Spinal cord (tissue), 10 donors: ENCODE measurements at regions not wholly inside any gene's neighbourhood (a gene's known extent, or its start where the extent isn't known, plus 50 kb on each side); places are given as distances from the start of the nearest gene placed in this dataset. TPM values are rescaled to one million over a fixed set of nuclear protein-coding genes. Genes with fewer than 3 reads are reported as not detected.

ENCODE experiments used
- DNase-seq, 6 donors: peaks; one replicate each; pipeline versions ENCODE4 v3.0.0 to v3.0.0-alpha.2; 2013 to 2015; ENCODE audit warnings: low spot score in 6 of 6, low read depth in 4 of 6
- H3K27ac ChIP-seq: one replicate; pipeline ENCODE4 v1.5.1; 2013; ENCODE audit warnings: low read depth, low read length, control low read depth
- H3K27me3 ChIP-seq: one replicate; pipeline ENCODE4 v1.6.1; 2013; ENCODE audit warnings: low read length; ENCODE audit not compliant: control insufficient read depth, insufficient read depth
- H3K36me3 ChIP-seq: one replicate; pipeline ENCODE4 v1.6.1; 2013; ENCODE audit warnings: low read length; ENCODE audit not compliant: control insufficient read depth, insufficient read depth
- H3K4me1 ChIP-seq: one replicate; pipeline ENCODE4 v1.6.1; 2013; ENCODE audit warnings: low read length; ENCODE audit not compliant: control insufficient read depth, insufficient read depth
- H3K4me3 ChIP-seq: one replicate; pipeline ENCODE4 v1.5.1; 2013; ENCODE audit warnings: low read depth, low read length, control low read depth
- H3K9me3 ChIP-seq: one replicate; pipeline ENCODE4 v1.6.1; 2013; ENCODE audit warnings: low read length; ENCODE audit not compliant: control insufficient read depth, insufficient read depth
- WGBS: methylation state at CpG from one replicate; pipeline ENCODE4 v1.1.5; 2013; ENCODE audit warnings: missing lambda C conversion rate; ENCODE audit not compliant: insufficient coverage; 5-methylcytosine and 5-hydroxymethylcytosine counted together
- small RNA-seq: library from RNA; depleted of rRNA; stranded (forward); fragments of <200 nt; gene quantifications from one replicate; pipeline ENCODE3, GENCODE V24; 2014; ENCODE audit warnings: low replicate concordance
- donor health status: healthy.

- Histone ChIP-seq H3K4me3 (no peak overlapping the region), H3K27ac (no peak overlapping the region), H3K9me3 (no peaks in the 10 kb centered on the region), H3K27me3 (no peaks in the 10 kb centered on the region), H3K4me1 (no peaks in the 10 kb centered on the region), H3K36me3 (no peaks in the 10 kb centered on the region)
- no peak for DNase-seq
- WGBS = 29% methylated on average over 1 of the region's 1 CpG
Measured at GRCh38 chr2:33652830-33653229, 53.7 kb upstream of the FAM98A start.

GRCh38 chr2:33650171-33650570, 51.1 kb upstream of the FAM98A start:
- DNase-seq = no peak
- no CpG with 5 or more reads among the region's 1 CpG for WGBS
- H3K27ac ChIP-seq = no peak overlapping the region

More at GRCh38 chr2:33650171-33650570, 51.1 kb upstream of the FAM98A start:
- Histone ChIP-seq H3K27me3 (no peaks in the 10 kb centered on the region), H3K4me3 (no peak overlapping the region), H3K36me3 (no peaks in the 10 kb centered on the region), H3K9me3 (no peaks in the 10 kb centered on the region), H3K4me1 (no peaks in the 10 kb centered on the region)

Small RNAs in the stretch of these regions (small RNA-seq; reads per million reads assigned to genes)
- gene AC013442.1 (not detected), gene AC083939.1 (not detected), gene MIR548AD (not detected), gene RNU6-1117P (not detected)
